HCEC 1CT (cell line): ENCODE measurements at regions not wholly inside any gene's neighbourhood (a gene's known extent, or its start where the extent isn't known, plus 50 kb on each side); places are given as distances from the start of the nearest gene placed in this dataset.
"Not testable (repeated sequence)": the region's sequence is repeated elsewhere in the genome, so short reads cannot be mapped to it uniquely, and the experiment has no call there.

Experiments
- DNase-seq: peaks from one replicate; pipeline ENCODE4 v3.0.0-alpha.2; 2017

DNA sequence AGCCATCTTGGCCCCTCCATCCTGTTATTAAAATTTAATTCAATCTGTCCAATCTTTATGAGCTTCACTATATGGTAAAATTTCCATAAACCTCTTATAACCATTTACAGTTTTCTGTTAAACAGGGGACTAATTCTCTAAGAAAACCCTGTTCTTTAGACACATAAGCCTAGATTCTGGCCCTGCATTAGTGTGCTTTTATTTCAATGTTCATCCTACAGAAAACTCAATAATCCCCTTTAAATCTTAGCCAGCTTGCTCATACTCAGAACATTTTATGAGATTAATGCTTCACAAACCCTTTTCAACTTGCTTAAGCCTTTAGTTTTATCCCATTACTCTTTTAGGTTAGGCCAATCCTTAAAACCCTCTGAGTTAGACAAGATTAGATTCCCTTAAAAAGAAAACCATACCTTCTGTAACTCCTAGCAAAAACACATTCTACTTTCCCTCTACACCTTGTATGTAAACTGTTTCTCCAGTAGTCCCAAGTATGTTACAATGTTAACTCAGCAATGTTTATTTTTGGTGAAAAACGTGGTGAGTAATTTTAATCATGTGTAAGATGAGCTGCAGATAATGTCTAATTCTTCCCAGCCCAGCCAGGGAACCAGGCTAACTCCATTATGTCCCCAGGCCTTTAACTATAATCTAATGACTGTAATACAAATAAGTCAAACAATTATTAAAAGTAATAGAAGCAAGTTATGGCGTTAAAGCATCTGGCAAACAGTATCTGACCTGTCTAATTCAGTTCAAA is 1953.4 kb upstream of the LRRTM1 start:
- no peak for DNase-seq

- no peak for DNase-seq
Observed at GRCh38 chr2:82256983-82257632, 1952.6 kb upstream of the LRRTM1 start.

DNA sequence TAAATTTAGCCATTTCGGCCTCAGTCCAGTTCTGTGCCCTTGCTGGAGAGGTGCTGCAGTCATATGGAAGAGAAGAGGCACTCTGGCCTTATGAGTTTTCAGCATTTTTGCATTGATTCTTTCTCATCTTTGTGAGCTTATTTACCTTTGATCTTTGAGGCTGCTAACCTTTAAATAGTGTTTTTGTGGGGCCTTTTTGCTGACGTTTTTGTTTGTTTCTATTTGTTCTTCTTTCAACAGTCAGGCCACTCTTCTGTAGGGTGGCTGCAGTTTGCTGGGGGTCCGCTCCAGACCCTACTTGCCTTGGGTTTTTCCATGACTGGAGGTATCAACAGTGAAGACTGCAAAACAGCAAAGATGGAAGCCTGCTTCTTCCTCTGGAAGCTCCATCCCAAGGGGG is 1951.7 kb upstream of the LRRTM1 start:
- DNase-seq = no peak

DNA sequence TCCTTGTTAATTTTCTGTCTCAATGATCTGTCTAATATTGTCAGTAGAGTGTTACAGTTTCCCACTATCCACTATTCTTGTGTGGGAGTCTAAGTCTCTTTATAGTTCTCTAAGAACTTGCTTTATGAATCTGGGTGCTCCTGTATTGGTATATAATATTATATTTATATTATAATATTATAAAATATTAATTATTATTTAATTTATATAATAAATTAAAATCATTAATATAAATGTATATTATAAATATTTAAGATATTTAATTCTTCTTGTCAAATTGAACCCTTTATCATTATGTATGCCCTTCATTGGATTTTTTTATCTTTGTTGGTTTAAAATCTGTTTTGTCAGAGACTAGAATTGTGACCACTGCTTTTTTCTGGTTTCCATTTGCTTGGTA is 1950.2 kb upstream of the LRRTM1 start:
- DNase-seq = no peak

DNA sequence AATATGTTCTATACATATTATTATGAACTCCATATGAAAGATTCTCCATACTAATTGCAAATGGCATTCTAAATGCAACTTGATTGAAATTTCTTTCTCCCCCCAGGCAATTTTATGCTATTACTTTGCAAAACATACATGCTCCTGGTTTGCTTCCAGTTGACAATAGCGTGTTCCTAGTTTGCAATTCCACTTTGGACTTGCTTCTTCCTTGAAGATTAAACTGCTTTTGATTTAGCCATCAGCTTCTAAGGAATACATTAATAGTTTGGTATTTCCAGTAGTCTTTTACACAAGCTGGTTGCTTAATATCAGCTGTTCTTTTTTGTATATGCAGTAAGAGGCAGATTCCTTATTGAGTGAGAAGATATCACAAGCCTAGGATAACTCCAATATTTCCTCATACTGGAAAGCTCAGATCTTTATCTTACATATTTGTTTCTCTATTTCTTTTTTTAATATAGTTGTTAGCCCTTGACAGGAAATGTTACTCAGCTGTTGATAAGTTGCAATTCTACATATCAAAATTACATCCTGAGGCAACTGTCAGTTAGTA is 1941.7 kb upstream of the LRRTM1 start:
- DNase-seq = no peak

- no peak for DNase-seq
Observed at GRCh38 chr2:82239176-82239575, 1934.6 kb upstream of the LRRTM1 start.

DNA sequence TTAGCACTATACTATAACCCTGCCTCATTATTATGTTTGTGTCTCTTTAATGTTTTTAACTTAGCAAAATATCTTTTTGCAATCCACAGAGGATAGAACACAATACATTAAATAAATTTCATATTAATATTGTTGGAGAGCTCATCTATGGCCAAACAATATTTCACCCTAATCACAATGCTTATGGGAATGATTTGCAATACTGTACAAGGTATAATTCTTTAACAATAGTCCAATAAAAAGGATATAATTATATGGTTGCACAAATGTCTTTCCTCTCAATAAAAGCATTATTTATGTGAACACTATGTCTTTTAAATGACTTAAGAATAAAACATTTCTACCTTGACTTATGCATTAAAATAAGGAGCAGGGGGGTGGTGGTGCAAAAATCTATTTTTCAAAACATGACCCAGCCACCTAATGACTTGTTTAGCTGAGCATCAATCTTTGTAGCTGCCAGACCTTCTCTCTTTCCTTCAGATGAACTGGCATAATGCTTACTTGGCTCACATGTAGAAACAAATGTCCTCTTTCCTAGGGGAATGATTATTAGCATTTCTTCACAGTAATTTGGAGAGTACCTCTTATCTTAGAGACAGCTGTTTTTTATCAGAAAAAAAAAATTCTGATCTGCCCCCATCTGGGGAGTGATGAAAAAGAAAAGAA is 1933.6 kb upstream of the LRRTM1 start:
- no peak for DNase-seq

DNA sequence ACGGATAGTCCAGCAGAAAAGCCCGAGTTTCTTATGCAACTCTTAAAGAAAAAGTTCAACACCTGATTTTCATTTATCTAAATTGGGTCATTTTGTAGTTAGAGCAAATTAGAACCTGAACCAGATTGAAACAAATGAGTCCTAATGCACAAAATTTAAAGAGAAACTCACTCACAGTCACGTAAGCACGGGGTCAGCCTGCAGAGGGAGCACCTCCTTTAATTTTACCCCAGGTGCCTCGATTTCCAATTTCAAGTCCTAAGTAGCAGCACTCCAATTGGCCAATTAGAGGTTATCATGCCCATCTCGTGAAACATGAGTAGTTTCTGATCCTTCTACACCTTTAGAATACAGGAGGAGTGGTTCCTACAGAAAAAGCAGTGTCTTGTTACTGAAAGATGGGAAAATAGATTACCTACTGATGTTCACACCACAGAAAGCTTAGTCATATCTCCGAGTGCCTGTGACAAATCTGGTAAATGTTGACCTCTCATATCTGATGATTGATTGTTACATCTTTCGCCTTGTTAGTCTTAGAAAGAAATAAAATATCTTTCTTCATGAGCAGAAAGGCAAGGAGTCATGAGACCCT is 1929.8 kb upstream of the LRRTM1 start:
- DNase-seq = no peak

GRCh38 chr2:82233806-82234205 is 1929.3 kb upstream of the LRRTM1 start:
- no peak for DNase-seq

GRCh38 chr2:82230406-82230805 is 1925.9 kb upstream of the LRRTM1 start:
- DNase-seq = no peak

DNA sequence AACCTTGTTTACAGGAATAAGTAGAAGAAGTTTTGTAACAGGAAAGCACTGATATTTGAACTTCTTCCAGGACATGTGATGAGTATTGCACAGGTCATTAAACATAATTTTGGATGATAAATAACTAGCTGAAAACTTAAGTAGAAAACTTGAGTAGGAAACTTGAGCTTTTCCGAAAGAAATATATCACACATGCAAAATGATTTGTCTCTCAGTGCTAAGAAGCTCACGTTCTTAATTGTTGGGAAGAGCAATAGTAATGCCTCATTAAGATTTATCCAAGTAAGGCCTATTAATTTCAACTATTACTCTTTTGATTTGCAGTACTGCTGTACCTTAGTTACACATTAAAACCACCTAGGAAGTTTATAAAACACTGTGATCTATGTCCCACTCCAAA is 1921.9 kb upstream of the LRRTM1 start:
- DNase-seq = no peak

DNA sequence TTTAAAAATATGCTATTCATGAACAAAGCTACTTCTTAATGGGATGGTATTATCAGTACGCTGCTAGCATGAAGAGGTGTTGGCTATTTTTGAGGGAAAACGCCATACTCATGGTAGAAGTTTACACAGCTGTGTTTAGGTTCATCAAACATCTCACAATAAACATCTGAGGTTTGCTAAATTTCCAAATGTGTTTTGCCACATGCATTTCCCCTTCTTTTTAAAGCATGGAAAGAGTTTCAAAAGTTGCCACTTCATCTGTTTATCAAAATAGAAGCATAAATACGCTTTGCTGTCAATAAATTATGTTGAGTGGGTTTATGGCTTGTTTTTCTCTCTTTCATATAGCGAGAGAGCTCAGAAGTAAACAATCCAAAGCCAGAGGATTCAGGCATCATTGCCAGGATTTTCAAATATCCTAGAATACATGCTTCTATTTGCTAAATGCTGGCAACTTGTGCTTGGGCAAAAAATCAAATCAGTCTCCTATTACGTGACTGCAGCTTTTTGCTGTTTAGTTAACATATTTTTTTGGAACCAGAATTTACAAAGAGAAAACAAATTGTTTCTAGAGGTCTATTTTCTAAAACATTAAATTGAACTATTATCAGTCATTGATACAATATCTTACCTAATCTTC is 1919.9 kb upstream of the LRRTM1 start:
- no peak for DNase-seq

DNA sequence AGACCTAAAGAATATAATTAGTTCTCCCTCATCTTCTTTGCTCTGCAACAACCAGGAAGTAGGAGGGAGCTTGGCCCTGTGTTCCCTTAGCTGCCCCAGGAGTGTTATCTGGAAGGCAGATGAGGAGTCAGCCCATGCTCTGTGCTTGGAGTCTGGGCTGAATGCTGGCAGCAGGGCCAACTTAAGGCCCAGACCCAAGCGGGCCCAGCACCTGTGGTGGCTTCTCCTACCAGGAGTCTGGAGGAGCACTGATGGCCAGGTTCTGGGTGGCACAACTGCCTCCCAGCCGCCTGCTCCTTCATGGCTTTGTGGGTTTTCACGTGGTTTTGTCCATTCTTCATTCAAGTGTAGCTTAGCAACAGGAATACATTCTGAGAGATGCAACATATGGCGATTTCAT is 1910.7 kb upstream of the LRRTM1 start:
- DNase-seq = no peak

GRCh38 chr2:82199493-82199852 is 1894.9 kb upstream of the LRRTM1 start:
- DNase-seq = no peak

GRCh38 chr2:82198809-82199492 is 1894.4 kb upstream of the LRRTM1 start:
- no peak for DNase-seq

- no peak for DNase-seq
Observed at GRCh38 chr2:82182270-82182669, 1877.7 kb upstream of the LRRTM1 start.

GRCh38 chr2:82175210-82175609 is 1870.7 kb upstream of the LRRTM1 start:
- DNase-seq = not testable (repeated sequence)

- no peak for DNase-seq
Observed at GRCh38 chr2:82172483-82172882, 1867.9 kb upstream of the LRRTM1 start.

DNA sequence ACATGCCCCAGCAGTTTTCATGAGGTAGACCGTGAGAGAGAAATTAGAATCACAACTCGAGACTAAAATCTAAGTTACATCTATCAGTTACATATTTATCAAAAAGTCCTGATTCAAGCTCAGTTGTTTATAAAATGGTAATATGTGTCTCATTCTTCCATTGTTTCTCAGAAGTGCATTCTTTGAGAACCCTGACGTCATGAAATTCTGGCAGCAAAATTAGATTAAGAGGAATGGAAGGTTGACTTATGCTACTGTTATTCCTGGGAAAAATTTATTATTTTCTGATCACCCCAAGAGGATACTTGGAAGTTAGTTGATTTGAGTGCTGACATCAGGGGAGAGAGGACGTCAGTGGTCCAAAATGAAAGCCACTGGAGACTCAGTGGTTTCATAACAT is 1864.8 kb upstream of the LRRTM1 start:
- no peak for DNase-seq

GRCh38 chr2:82165377-82165776 is 1860.8 kb upstream of the LRRTM1 start:
- DNase-seq = no peak

DNA sequence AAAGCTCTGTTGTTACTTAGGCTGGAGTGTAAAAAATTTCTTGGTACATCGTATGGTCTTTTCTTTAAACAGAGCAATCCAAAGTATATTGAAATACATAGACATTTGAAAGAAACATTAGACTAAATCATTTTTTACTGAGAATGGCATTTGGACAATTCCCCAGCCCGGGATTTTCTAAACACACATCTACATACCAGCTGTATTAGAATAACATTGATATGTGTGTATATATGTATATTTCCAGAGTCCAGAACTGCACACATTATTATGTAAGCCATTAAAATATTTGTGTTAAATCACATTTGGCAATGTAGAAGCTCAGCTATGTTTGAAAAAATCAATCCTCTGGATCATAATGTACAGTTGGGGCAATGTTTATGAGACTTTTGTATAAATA is 1853.6 kb upstream of the LRRTM1 start:
- no peak for DNase-seq

DNA sequence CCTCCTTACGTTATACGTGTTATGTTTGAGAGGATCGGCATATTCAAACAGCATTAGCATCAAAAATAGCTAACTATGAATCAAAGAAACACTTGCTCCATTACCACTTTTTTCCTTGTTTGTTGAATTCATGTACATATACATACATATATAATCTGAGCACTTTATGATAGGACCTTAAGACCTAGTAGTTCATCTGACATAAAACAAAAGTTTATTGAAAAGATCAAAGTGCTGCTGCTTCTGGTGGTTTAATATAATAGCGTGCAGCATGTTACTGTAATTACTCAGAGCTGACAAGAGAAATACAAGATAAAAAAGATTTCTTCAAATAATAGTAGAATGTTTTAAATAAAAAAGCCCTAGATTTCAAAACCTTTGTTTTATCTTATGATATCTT is 1850.9 kb upstream of the LRRTM1 start:
- no peak for DNase-seq

DNA sequence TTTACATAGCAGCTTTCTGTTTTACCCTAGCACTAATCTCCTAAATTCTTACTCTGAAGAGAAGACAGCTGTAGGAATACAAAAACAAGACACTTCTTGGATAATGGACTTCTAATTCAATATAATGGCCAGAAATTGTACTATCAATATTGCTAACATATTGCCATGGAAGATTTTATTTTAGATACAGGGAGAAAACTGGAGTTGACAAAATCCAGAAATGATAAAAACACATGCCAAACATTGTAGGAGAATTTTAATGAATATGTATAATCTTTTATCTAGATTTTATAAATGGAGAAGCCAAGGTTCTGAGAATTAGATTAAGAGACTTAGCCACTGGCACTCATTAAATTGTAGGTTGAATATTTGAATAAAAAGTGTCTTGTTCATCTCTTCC is 1838.8 kb upstream of the LRRTM1 start:
- no peak for DNase-seq
